ENCODE measurements at regions not wholly inside any gene's neighbourhood (a gene's known extent, or its start where the extent isn't known, plus 50 kb on each side); places are given as distances from the start of the nearest gene placed in this dataset.

- no peak for TF ChIP-seq CTCF (IDR thresholded peaks at IDR 0.05; ENCODE audit: insufficient read depth, low read depth, low read length, missing control alignments)
- no peak overlapping the region for H3K4me3 ChIP-seq (ENCODE audit: low read depth, low read length)
- DNase-seq (ENCODE audit: low read depth) = peak; percentile 71
These were observed 193.3 kb upstream of the TOPAZ1 start for GRCh38 chr3:44048196-44048924.

GRCh38 chr3:44048949-44049348 lies 192.7 kb upstream of the TOPAZ1 start:
- no peak overlapping the region for H3K4me3 ChIP-seq (ENCODE audit: low read depth, low read length)
- DNase-seq (ENCODE audit: low read depth) = no peak
- TF ChIP-seq CTCF (IDR thresholded peaks at IDR 0.05; ENCODE audit: insufficient read depth, low read depth, low read length, missing control alignments) = no peak

- H3K4me3 ChIP-seq (ENCODE audit: low read depth, low read length) = no peak overlapping the region
- no peak for TF ChIP-seq CTCF (IDR thresholded peaks at IDR 0.05; ENCODE audit: insufficient read depth, low read depth, low read length, missing control alignments)
- no peak for DNase-seq (ENCODE audit: low read depth)
These were observed 191.6 kb upstream of the TOPAZ1 start for GRCh38 chr3:44050101-44050500.

- H3K4me3 ChIP-seq (ENCODE audit: low read depth, low read length) = no peak overlapping the region
- no peak for DNase-seq (ENCODE audit: low read depth)
- no peak for TF ChIP-seq CTCF (IDR thresholded peaks at IDR 0.05; ENCODE audit: insufficient read depth, low read depth, low read length, missing control alignments)
These were observed 190.8 kb upstream of the TOPAZ1 start for GRCh38 chr3:44050867-44051266.

GRCh38 chr3:44055951-44056350 lies 185.7 kb upstream of the TOPAZ1 start:
- no peak for DNase-seq (ENCODE audit: low read depth)
- TF ChIP-seq CTCF (IDR thresholded peaks at IDR 0.05; ENCODE audit: insufficient read depth, low read depth, low read length, missing control alignments) = no peak
- H3K4me3 ChIP-seq (ENCODE audit: low read depth, low read length) = no peak overlapping the region

GRCh38 chr3:44056446-44057240 lies 185.0 kb upstream of the TOPAZ1 start:
- no peak for DNase-seq (ENCODE audit: low read depth)
- no peak overlapping the region for H3K4me3 ChIP-seq (ENCODE audit: low read depth, low read length)
- TF ChIP-seq CTCF (IDR thresholded peaks at IDR 0.05; ENCODE audit: insufficient read depth, low read depth, low read length, missing control alignments) = no peak
